Large intestine (tissue), 3 donors: ENCODE measurements at regions not wholly inside any gene's neighbourhood (a gene's known extent, or its start where the extent isn't known, plus 50 kb on each side); places are given as distances from the start of the nearest gene placed in this dataset.
"Not testable (repeated sequence)": the region's sequence is repeated elsewhere in the genome, so short reads cannot be mapped to it uniquely, and the experiment has no call there.

Source experiments
- DNase-seq, 2 donors: peaks; one replicate each; pipeline versions ENCODE4 v3.0.0 to v3.0.0-alpha.2; 2013
- H3K27ac ChIP-seq: one replicate; pipeline ENCODE4 v1.5.1; 2013; ENCODE audit warnings: low read length
- H3K27me3 ChIP-seq: 2 replicates; pipeline ENCODE4 v1.6.1; 2013; ENCODE audit warnings: low read length; ENCODE audit not compliant: control insufficient read depth, insufficient read depth
- H3K36me3 ChIP-seq: 2 replicates; pipeline ENCODE4 v1.6.1; 2013; ENCODE audit warnings: low read length; ENCODE audit not compliant: control insufficient read depth, insufficient read depth
- H3K4me1 ChIP-seq: one replicate; pipeline ENCODE4 v1.6.1; 2013; ENCODE audit warnings: low read length; ENCODE audit not compliant: control insufficient read depth, insufficient read depth
- H3K4me3 ChIP-seq: one replicate; pipeline ENCODE4 v1.5.1; 2013; ENCODE audit warnings: low read length
- H3K9me3 ChIP-seq: one replicate; pipeline ENCODE4 v1.6.1; 2013; ENCODE audit warnings: mild to moderate bottlenecking, low read depth, low read length, moderate library complexity; ENCODE audit not compliant: control insufficient read depth
- WGBS: methylation state at CpG from one replicate; pipeline ENCODE4 v1.1.5; 2013; ENCODE audit warnings: low lambda C conversion rate; ENCODE audit not compliant: insufficient coverage; 5-methylcytosine and 5-hydroxymethylcytosine counted together

DNA sequence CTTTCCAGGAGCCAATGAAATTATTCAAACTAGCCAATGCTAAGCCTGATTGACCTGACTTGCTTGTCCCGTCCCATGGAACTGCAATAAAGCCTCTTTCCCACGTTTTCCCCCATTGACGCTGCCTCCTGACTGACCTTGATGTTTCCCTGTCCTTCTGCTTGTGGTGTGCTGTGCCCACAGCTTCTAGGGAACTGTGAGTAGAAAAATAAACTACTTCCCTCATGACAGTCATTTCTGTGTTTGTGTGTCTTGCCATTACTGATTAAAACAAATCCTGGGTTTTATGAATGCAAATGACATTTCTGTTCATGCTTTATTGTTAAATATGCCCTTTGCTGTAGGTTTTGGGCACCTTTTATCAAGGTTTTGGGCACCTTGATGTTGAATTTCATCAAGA lies 91.3 kb upstream of the ABI1 start:
- no peaks in the 10 kb centered on the region for H3K36me3 ChIP-seq
- no peaks in the 10 kb centered on the region for H3K4me1 ChIP-seq
- DNase-seq, result peak in 1 of 2 donors; percentile 9
- H3K27me3 ChIP-seq, result no peaks in the 10 kb centered on the region
- 20% methylated on average over 2 of the region's 3 CpGs for WGBS
- H3K4me3 ChIP-seq, result no peak overlapping the region
- H3K27ac ChIP-seq, result no peak overlapping the region
- peaks cover 4% of the 10 kb centered on the region for H3K9me3 ChIP-seq

GRCh38 chr10:26951650-26952049 lies 90.9 kb upstream of the ABI1 start:
- H3K4me3 ChIP-seq, result no peak overlapping the region
- peaks cover 4% of the 10 kb centered on the region for H3K9me3 ChIP-seq
- no peak overlapping the region for H3K27ac ChIP-seq
- H3K36me3 ChIP-seq, result no peaks in the 10 kb centered on the region
- DNase-seq, result no peak
- no CpG with 5 or more reads among the region's 1 CpG for WGBS
- H3K27me3 ChIP-seq, result peaks cover under 1% of the 10 kb centered on the region
- no peaks in the 10 kb centered on the region for H3K4me1 ChIP-seq

GRCh38 chr10:26950934-26951333 lies 90.2 kb upstream of the ABI1 start:
- H3K4me1 ChIP-seq, result no peaks in the 10 kb centered on the region
- no peak overlapping the region for H3K4me3 ChIP-seq
- peaks cover 7% of the 10 kb centered on the region for H3K27me3 ChIP-seq
- DNase-seq, result no peak
- H3K27ac ChIP-seq, result no peak overlapping the region
- H3K36me3 ChIP-seq, result no peaks in the 10 kb centered on the region
- peaks cover 4% of the 10 kb centered on the region for H3K9me3 ChIP-seq

DNA sequence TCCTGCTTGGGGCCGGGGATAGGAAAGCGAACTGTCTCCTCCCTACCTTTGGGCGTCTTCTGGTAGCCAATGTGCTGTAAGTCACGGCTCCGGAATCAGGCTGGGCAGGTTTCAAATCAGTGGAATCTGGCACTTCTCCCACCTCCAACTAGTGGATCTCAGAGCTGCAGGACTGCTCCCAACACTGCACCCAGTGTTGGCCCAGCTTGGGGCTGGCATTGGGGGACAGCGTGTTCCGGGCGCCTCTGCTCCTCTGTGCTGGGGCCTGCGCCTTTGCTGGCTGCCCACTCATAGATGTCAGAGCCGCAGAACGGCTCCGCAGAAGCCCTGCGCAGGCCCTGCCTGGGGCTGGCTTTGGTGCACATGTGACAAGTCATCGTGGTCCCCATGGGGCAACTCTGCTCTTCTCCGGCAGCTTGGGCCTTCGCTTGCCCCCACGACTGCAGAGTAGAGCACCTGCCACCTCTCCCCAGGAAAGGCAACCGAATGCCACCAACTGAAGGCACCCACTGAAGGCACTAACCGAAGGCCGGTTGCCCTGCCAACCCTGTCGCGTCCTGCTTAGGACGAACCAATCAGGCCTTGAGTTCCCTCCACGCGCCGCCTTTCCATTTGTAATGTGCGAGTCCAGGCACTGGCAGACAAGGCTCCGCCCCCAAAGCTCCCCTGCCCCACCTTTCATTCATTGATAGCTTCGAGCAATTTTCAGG lies 85.5 kb upstream of the ABI1 start:
- Histone ChIP-seq H3K9me3 (peaks cover 4% of the 10 kb centered on the region), H3K36me3 (no peaks in the 10 kb centered on the region), H3K27ac (no peak overlapping the region), H3K4me1 (no peaks in the 10 kb centered on the region), H3K27me3 (peaks cover 7% of the 10 kb centered on the region), H3K4me3 (no peak overlapping the region)
- DNase-seq, result peak in 1 of 2 donors; percentile 14
- 60% methylated on average over 1 of the region's 29 CpGs for WGBS

- H3K4me3 ChIP-seq, result no peak overlapping the region
- 81% methylated on average over 5 of the region's 18 CpGs for WGBS
- no peak overlapping the region for H3K27ac ChIP-seq
- H3K9me3 ChIP-seq, result no peaks in the 10 kb centered on the region
- peaks cover 7% of the 10 kb centered on the region for H3K27me3 ChIP-seq
- H3K36me3 ChIP-seq, result no peaks in the 10 kb centered on the region
- DNase-seq, result no peak
- no peaks in the 10 kb centered on the region for H3K4me1 ChIP-seq
Measured at GRCh38 chr10:26944261-26944882, 83.6 kb upstream of the ABI1 start.

- H3K27ac ChIP-seq, result no peak overlapping the region
- H3K4me3 ChIP-seq, result no peak overlapping the region
- no peak for DNase-seq
- WGBS, result no CpG with 5 or more reads among the region's 8 CpGs
- H3K4me1 ChIP-seq, result no peaks in the 10 kb centered on the region
- no peaks in the 10 kb centered on the region for H3K36me3 ChIP-seq
- no peaks in the 10 kb centered on the region for H3K27me3 ChIP-seq
- no peaks in the 10 kb centered on the region for H3K9me3 ChIP-seq
Measured at GRCh38 chr10:26939962-26940354, 79.2 kb upstream of the ABI1 start.

GRCh38 chr10:26939290-26939961 lies 78.7 kb upstream of the ABI1 start:
- H3K4me1 ChIP-seq, result no peaks in the 10 kb centered on the region
- no peaks in the 10 kb centered on the region for H3K27me3 ChIP-seq
- no peak overlapping the region for H3K4me3 ChIP-seq
- no peak for DNase-seq
- H3K9me3 ChIP-seq, result no peaks in the 10 kb centered on the region
- WGBS, result 86% methylated on average over 3 of the region's 22 CpGs
- no peaks in the 10 kb centered on the region for H3K36me3 ChIP-seq
- no peak overlapping the region for H3K27ac ChIP-seq

DNA sequence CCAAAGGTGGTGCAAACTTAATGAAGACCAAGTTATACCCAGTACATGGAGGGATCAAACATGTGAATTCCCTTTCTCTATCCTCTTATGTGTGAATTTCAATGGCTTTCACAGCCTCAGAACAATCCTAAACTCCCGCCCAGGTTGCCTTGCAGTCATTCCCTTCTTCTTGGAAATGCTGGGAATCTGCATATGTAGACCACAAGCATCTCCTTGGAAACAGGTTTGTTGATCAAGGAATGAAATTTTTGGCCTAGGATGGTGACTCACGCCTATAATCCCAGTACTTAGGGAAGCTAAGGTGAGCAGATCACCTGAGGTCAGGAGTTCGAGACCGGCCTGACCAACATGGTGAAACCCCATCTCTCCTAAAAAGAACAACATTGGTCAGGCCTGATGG lies 77.8 kb upstream of the ABI1 start:
- no peak for DNase-seq
- H3K4me1 ChIP-seq, result no peaks in the 10 kb centered on the region
- 100% methylated on average over 1 of the region's 4 CpGs for WGBS

GRCh38 chr10:26937371-26937770 lies 76.6 kb upstream of the ABI1 start:
- no peak for DNase-seq
- no peaks in the 10 kb centered on the region for H3K36me3 ChIP-seq
- H3K4me3 ChIP-seq, result no peak overlapping the region
- no peak overlapping the region for H3K27ac ChIP-seq
- H3K4me1 ChIP-seq, result no peaks in the 10 kb centered on the region
- H3K27me3 ChIP-seq, result no peaks in the 10 kb centered on the region
- WGBS, result no CpG with 5 or more reads among the region's 3 CpGs
- H3K9me3 ChIP-seq, result no peaks in the 10 kb centered on the region

More for the DNA sequence above, 77.8 kb upstream of the ABI1 start:
- H3K27ac ChIP-seq, result no peak overlapping the region
- H3K36me3 ChIP-seq, result no peaks in the 10 kb centered on the region
- no peaks in the 10 kb centered on the region for H3K27me3 ChIP-seq
- H3K4me3 ChIP-seq, result no peak overlapping the region
- no peaks in the 10 kb centered on the region for H3K9me3 ChIP-seq

DNA sequence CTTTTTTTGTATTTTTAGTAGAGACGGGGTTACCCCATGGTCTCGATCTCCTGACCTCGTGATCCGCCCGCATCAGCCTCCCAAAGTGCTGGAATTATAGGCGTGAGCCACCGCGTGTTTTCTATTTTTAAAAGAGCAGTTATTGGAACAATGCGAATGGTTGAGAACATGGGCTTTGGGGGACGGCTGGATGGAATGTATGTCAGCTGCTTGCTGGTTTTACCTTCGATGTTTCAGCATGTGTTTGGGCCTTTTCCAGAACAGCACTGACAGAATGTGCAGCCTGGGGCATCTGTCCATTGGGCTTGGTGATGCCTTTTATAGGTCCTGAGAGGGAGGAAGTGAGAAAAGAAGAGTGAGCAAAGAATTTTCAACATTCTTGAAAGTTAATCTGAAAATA lies 73.4 kb upstream of the ABI1 start:
- not testable (repeated sequence) for H3K9me3 ChIP-seq, H3K4me3 ChIP-seq, H3K27ac ChIP-seq, H3K4me1 ChIP-seq, DNase-seq, H3K36me3 ChIP-seq, H3K27me3 ChIP-seq
- WGBS, result 100% methylated on average over 1 of the region's 11 CpGs
